WTC11 (cell line): ENCODE measurements at regions not wholly inside any gene's neighbourhood (a gene's known extent, or its start where the extent isn't known, plus 50 kb on each side); places are given as distances from the start of the nearest gene placed in this dataset.

Source experiments
- ATAC-seq: fragments of 200-7000 bp; cut with Tn5 transposase; 2 replicates; pipeline ENCODE4 v1.10.0; 2021; ENCODE audit warnings: mild to moderate bottlenecking, moderate library complexity
- CTCF ChIA-PET: fragments of 300-600 bp; sonication (Branson Sonifier 250); formaldehyde crosslinking; loops from one replicate; lab custom pipeline; 2021; ENCODE audit warnings: antibody characterized with exemption; lab: Charles Lee
- POLR2A ChIA-PET: fragments of 350-600 bp; sonication (Branson Sonifier 250); formaldehyde crosslinking; loops from one replicate; lab custom pipeline; 2021; ENCODE audit warnings: antibody characterized with exemption; lab: Charles Lee
- DNase-seq: peaks from one replicate; pipeline ENCODE4 v3.0.0; 2021; ENCODE audit warnings: low spot score
- H3K27ac Mint-ChIP-seq: 2 replicates; pipeline ENCODE4 v1.8.0; 2021; ENCODE audit warnings: mixed read lengths
- H3K27me3 Mint-ChIP-seq: 2 replicates; pipeline ENCODE4 v1.8.0; 2021; ENCODE audit warnings: low read depth, mild to moderate bottlenecking, moderate library complexity, mixed read lengths
- H3K36me3 Mint-ChIP-seq: 2 replicates; pipeline ENCODE4 v1.8.0; 2021; ENCODE audit warnings: mixed read lengths
- H3K4me1 Mint-ChIP-seq: 2 replicates; pipeline ENCODE4 v1.8.0; 2022; ENCODE audit warnings: mixed read lengths
- H3K4me3 Mint-ChIP-seq: 2 replicates; pipeline ENCODE4 v1.8.0; 2021; ENCODE audit warnings: mild to moderate bottlenecking, moderate library complexity, mixed read lengths
- H3K9me3 Mint-ChIP-seq: 2 replicates; pipeline ENCODE4 v1.8.0; 2021; ENCODE audit warnings: mixed read lengths
- ATF1 ChIP-seq: sonication (generic); formaldehyde crosslinking; IDR thresholded peaks from 2 replicates; pipeline ENCODE4 v1.8.1; 2023; ENCODE audit warnings: mild to moderate bottlenecking, moderate library complexity, missing genetic modification reagents
- ATF2 ChIP-seq: sonication (generic); formaldehyde crosslinking; IDR thresholded peaks from 2 replicates; pipeline ENCODE4 v1.8.1; 2022; ENCODE audit warnings: low read depth, missing genetic modification reagents, borderline replicate concordance
- ATF3 ChIP-seq: sonication (generic); formaldehyde crosslinking; conservative IDR thresholded peaks from 2 replicates; pipeline ENCODE4 v1.8.1; 2022; ENCODE audit warnings: mild to moderate bottlenecking, missing genetic modification reagents
- CREB1 ChIP-seq: sonication (generic); formaldehyde crosslinking; IDR thresholded peaks from 2 replicates; pipeline ENCODE4 v1.8.0; 2023; ENCODE audit warnings: mild to moderate bottlenecking, missing genetic modification reagents
- CREM ChIP-seq: sonication (generic); formaldehyde crosslinking; IDR thresholded peaks from 2 replicates; pipeline ENCODE4 v1.8.1; 2022; ENCODE audit warnings: mild to moderate bottlenecking, missing genetic modification reagents, moderate library complexity
- CTCF ChIP-seq: fragments of 200-600 bp; IDR thresholded peaks from 2 replicates; pipeline ENCODE4 v1.8.0; 2022; ENCODE audit warnings: antibody characterized with exemption
- E2F5 ChIP-seq: sonication (generic); formaldehyde crosslinking; IDR thresholded peaks from 2 replicates; pipeline ENCODE4 v1.8.1; 2022; ENCODE audit warnings: mild to moderate bottlenecking, moderate library complexity, missing genetic modification reagents
- ELF4 ChIP-seq: sonication (generic); formaldehyde crosslinking; IDR thresholded peaks from 2 replicates; pipeline ENCODE4 v1.8.1; 2022; ENCODE audit warnings: low read depth, mild to moderate bottlenecking, moderate library complexity, missing genetic modification reagents
- EMX1 ChIP-seq: fragments of 250-450 bp; sonication (Bioruptor Pico); IDR thresholded peaks from 2 replicates; pipeline ENCODE4 v1.8.0; 2021; ENCODE audit warnings: mild to moderate bottlenecking
- FOXK1 ChIP-seq: sonication (generic); formaldehyde crosslinking; IDR thresholded peaks from 2 replicates; pipeline ENCODE4 v1.8.0; 2022; ENCODE audit warnings: mild to moderate bottlenecking, moderate library complexity, missing genetic modification reagents
- FOXP1 ChIP-seq: sonication (generic); formaldehyde crosslinking; IDR thresholded peaks from 2 replicates; pipeline ENCODE4 v1.8.0; 2022; ENCODE audit warnings: missing genetic modification reagents, mild to moderate bottlenecking, moderate library complexity, borderline replicate concordance
- HMGA2 ChIP-seq: fragments of 250-450 bp; sonication (Bioruptor Pico); IDR thresholded peaks from 2 replicates; pipeline ENCODE4 v1.4.0; 2021; ENCODE audit warnings: mild to moderate bottlenecking, moderate library complexity
- NFE2L1 ChIP-seq: sonication (generic); formaldehyde crosslinking; IDR thresholded peaks from 2 replicates; pipeline ENCODE4 v1.8.1; 2023; ENCODE audit warnings: missing genetic modification reagents
- STAT6 ChIP-seq: sonication (generic); formaldehyde crosslinking; conservative IDR thresholded peaks from 2 replicates; pipeline ENCODE4 v1.8.1; 2023; ENCODE audit warnings: mild to moderate bottlenecking, low read depth, missing genetic modification reagents, moderate library complexity
- ZBTB43 ChIP-seq: sonication (generic); formaldehyde crosslinking; IDR thresholded peaks from 2 replicates; pipeline ENCODE4 v1.8.1; 2023; ENCODE audit warnings: mild to moderate bottlenecking, missing genetic modification reagents
- ZNF219 ChIP-seq: sonication (generic); formaldehyde crosslinking; IDR thresholded peaks from 2 replicates; pipeline ENCODE4 v1.8.0; 2023; ENCODE audit warnings: missing genetic modification reagents, mild to moderate bottlenecking, borderline replicate concordance
- ZNF263 ChIP-seq: sonication (generic); formaldehyde crosslinking; IDR thresholded peaks from 2 replicates; pipeline ENCODE4 v1.8.1; 2022; ENCODE audit warnings: low read depth, mild to moderate bottlenecking, moderate library complexity, missing genetic modification reagents
- ZNF281 ChIP-seq: sonication (generic); formaldehyde crosslinking; IDR thresholded peaks from 2 replicates; pipeline ENCODE4 v1.8.0; 2023; ENCODE audit warnings: mild to moderate bottlenecking, missing genetic modification reagents

- TF ChIP-seq ZNF281 (no peak), FOXK1 (no peak), CREM (CRISPR knock-in tag) (no peak)
Measured at GRCh38 chr9:13396418-13396817, 116.9 kb upstream of the MPDZ start (continued).

GRCh38 chr9:13395156-13395555 is 115.7 kb upstream of the MPDZ start:
- Mint-ChIP-seq H3K36me3 (peaks cover 12% of the 10 kb centered on the region; the same call in 1 of the 2 replicates), H3K27ac (no peak overlapping the region), H3K4me1 (no peaks in the 10 kb centered on the region), H3K4me3 (no peak overlapping the region), H3K27me3 (no peaks in the 10 kb centered on the region; the same call in 1 of the 2 replicates)
- ChIA-PET CTCF (no interaction called here), POLR2A (no interaction called here)
- no peak for DNase-seq
- no peak for ATAC-seq
- TF ChIP-seq ATF1 (no peak), E2F5 (no peak), ZNF219 (CRISPR knock-in tag) (no peak), CREB1 (CRISPR knock-in tag) (no peak), ATF3 (CRISPR knock-in tag) (no peak), NFE2L1 (no peak), ELF4 (CRISPR knock-in tag) (no peak), ZNF263 (CRISPR knock-in tag) (no peak), ZBTB43 (CRISPR knock-in tag) (no peak), EMX1 (CRISPR knock-in tag) (no peak), HMGA2 (CRISPR knock-in tag) (no peak), FOXP1 (no peak), FOXK1 (no peak), STAT6 (CRISPR knock-in tag) (no peak), ATF2 (CRISPR knock-in tag) (no peak), CTCF (no peak)
- TF ChIP-seq, all 79 proteins: peak for 0
- H3K9me3 Mint-ChIP-seq = peaks cover 30% of the 10 kb centered on the region
